Stimulated activated CD4-positive, alpha-beta T cell treated with anti-CD3 and anti-CD28 coated beads, Interleukin-1b, Interleukin-23, amount 100 ng/mL, for 48 hours (primary cell): ENCODE measurements at regions not wholly inside any gene's neighbourhood (a gene's known extent, or its start where the extent isn't known, plus 50 kb on each side); places are given as distances from the start of the nearest gene placed in this dataset.

Experiments used
- DNase-seq: peaks from one replicate; pipeline ENCODE4 v3.0.0-alpha.2; 2020

- no peak for DNase-seq
Observed at GRCh38 chr14:96730386-96730785, 66.8 kb upstream of the VRK1 start.

- DNase-seq, result no peak
Observed at GRCh38 chr14:96734076-96734622, 63.0 kb upstream of the VRK1 start.

GRCh38 chr14:96735526-96735925 lies 61.7 kb upstream of the VRK1 start:
- no peak for DNase-seq

- DNase-seq, result no peak
Observed at GRCh38 chr14:96736439-96736838, 60.7 kb upstream of the VRK1 start.

- DNase-seq, result no peak
Observed at GRCh38 chr14:96737881-96738280, 59.3 kb upstream of the VRK1 start.

- no peak for DNase-seq
Observed at GRCh38 chr14:96739200-96739910, 57.8 kb upstream of the VRK1 start.

GRCh38 chr14:96741151-96741977 lies 55.8 kb upstream of the VRK1 start:
- peak; percentile 74 for DNase-seq

GRCh38 chr14:96744262-96744661 lies 52.9 kb upstream of the VRK1 start:
- DNase-seq, result no peak

- no peak for DNase-seq
Observed at GRCh38 chr14:96745500-96746051, 51.6 kb upstream of the VRK1 start.

GRCh38 chr14:96746101-96746500 lies 51.1 kb upstream of the VRK1 start:
- no peak for DNase-seq

- DNase-seq, result no peak
Observed at GRCh38 chr14:96747006-96747405, 50.2 kb upstream of the VRK1 start.
